Skeletal muscle tissue (tissue), 3 donors: ENCODE measurements at regions not wholly inside any gene's neighbourhood (a gene's known extent, or its start where the extent isn't known, plus 50 kb on each side); places are given as distances from the start of the nearest gene placed in this dataset.

Experiments used
- H3K27ac ChIP-seq: one replicate; pipeline ENCODE4 v1.7.0; 2013; ENCODE audit warnings: mild to moderate bottlenecking, low read depth, low read length, inconsistent platforms
- H3K27me3 ChIP-seq, 3 donors: one replicate each; pipeline ENCODE4 v1.7.0; 2013; ENCODE audit warnings: low read length in 3 of 3; ENCODE audit not compliant: control insufficient read depth in 3 of 3, insufficient read depth in 3 of 3
- H3K36me3 ChIP-seq, 3 donors: one replicate each; pipeline ENCODE4 v1.7.0; 2013; ENCODE audit warnings: low read length in 3 of 3; ENCODE audit not compliant: control insufficient read depth in 3 of 3, insufficient read depth in 3 of 3
- H3K4me1 ChIP-seq, 3 donors: one replicate each; pipeline ENCODE4 v1.7.0; 2013; ENCODE audit warnings: low read length in 3 of 3, mild to moderate bottlenecking in 3 of 3; ENCODE audit not compliant: control insufficient read depth in 3 of 3, insufficient read depth in 3 of 3
- H3K4me3 ChIP-seq, 3 donors: one replicate each; pipeline ENCODE4 v1.7.0; 2013; ENCODE audit warnings: low read length in 3 of 3
- H3K9ac ChIP-seq, 3 donors: one replicate each; pipeline ENCODE4 v1.7.0; 2013; ENCODE audit warnings: low read length in 3 of 3, mild to moderate bottlenecking in 3 of 3, moderate library complexity in 2 of 3, low read depth in 1 of 3
- H3K9me3 ChIP-seq, 3 donors: one replicate each; pipeline ENCODE4 v1.7.0; 2013; ENCODE audit warnings: low read length in 3 of 3; ENCODE audit not compliant: control insufficient read depth in 3 of 3
- donor health status: Osteomylitis.

- Histone ChIP-seq H3K36me3 (no peaks in the 10 kb centered on the region), H3K4me1 (no peaks in the 10 kb centered on the region), H3K9me3 (no peaks in the 10 kb centered on the region), H3K27ac (no peak overlapping the region), H3K4me3 (no peak overlapping the region), H3K9ac (no peak overlapping the region), H3K27me3 (peaks cover 3 to 7% (median 4%) of the 10 kb centered on the region in 3 donors)
Measured at GRCh38 chr16:17835118-17835876, 364.5 kb upstream of the XYLT1 start.

- Histone ChIP-seq H3K4me1 (no peaks in the 10 kb centered on the region), H3K27me3 (peaks cover 0 to 2% (median 0%) of the 10 kb centered on the region in 3 donors), H3K27ac (no peak overlapping the region), H3K36me3 (no peaks in the 10 kb centered on the region), H3K9me3 (no peaks in the 10 kb centered on the region), H3K4me3 (no peak overlapping the region), H3K9ac (no peak overlapping the region)
Measured at GRCh38 chr16:17832738-17833137, 362.0 kb upstream of the XYLT1 start.

- Histone ChIP-seq H3K4me1 (no peaks in the 10 kb centered on the region), H3K9ac (no peak overlapping the region), H3K4me3 (no peak overlapping the region), H3K9me3 (no peaks in the 10 kb centered on the region), H3K27ac (no peak overlapping the region), H3K36me3 (no peaks in the 10 kb centered on the region), H3K27me3 (no peaks in the 10 kb centered on the region)
Measured at GRCh38 chr16:17831330-17831729, 360.6 kb upstream of the XYLT1 start.

DNA sequence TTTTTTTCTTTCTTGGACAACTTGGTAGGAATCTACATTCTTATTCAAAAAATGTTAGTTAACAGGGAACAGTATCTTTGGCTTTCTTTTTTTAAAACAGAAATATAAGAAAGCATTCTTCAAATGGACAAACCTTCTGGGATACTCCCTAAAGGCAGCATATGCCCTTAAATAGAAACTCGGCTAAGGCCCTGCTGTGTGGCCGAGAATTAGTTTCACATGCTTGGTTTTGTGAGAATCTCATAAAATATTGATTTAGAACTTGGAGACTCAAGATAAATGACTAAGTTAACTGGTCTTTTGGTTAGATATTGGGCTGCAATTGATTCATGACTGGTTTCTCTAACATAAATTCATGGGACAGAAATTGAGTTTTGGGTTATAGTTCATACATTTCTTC is 359.9 kb upstream of the XYLT1 start:
- Histone ChIP-seq H3K36me3 (no peaks in the 10 kb centered on the region), H3K4me3 (no peak overlapping the region), H3K4me1 (no peaks in the 10 kb centered on the region), H3K27ac (no peak overlapping the region), H3K9me3 (no peaks in the 10 kb centered on the region), H3K9ac (no peak overlapping the region), H3K27me3 (no peaks in the 10 kb centered on the region)

DNA sequence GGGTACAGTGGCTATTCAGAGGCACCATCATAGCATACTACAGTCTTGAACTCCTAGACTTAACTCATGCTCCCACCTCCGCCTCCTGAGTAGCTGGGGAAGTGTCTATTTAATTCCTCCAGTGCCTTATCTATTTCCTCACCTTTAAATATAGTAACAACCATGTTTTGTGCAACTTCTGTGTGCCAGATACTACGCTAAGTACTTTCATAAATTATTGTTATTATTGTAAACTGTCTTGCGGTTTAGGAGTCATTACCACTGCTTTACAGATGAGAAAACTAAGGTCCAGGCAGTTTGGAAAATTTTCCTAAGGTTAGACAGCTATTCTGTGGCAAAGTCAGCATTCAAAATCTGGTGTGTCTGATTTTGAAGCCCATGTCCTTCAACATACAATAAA is 359.1 kb upstream of the XYLT1 start:
- Histone ChIP-seq H3K4me3 (no peak overlapping the region), H3K9me3 (no peaks in the 10 kb centered on the region), H3K27ac (no peak overlapping the region), H3K36me3 (no peaks in the 10 kb centered on the region), H3K27me3 (no peaks in the 10 kb centered on the region), H3K4me1 (no peaks in the 10 kb centered on the region), H3K9ac (no peak overlapping the region)

- no peaks in the 10 kb centered on the region for H3K27me3 ChIP-seq
- no peak overlapping the region for H3K27ac ChIP-seq
- no peaks in the 10 kb centered on the region for H3K4me1 ChIP-seq
- H3K4me3 ChIP-seq = no peak overlapping the region
- no peaks in the 10 kb centered on the region for H3K9me3 ChIP-seq
- H3K36me3 ChIP-seq = no peaks in the 10 kb centered on the region
- H3K9ac ChIP-seq = no peak overlapping the region
Measured at GRCh38 chr16:17828012-17828411, 357.3 kb upstream of the XYLT1 start.

DNA sequence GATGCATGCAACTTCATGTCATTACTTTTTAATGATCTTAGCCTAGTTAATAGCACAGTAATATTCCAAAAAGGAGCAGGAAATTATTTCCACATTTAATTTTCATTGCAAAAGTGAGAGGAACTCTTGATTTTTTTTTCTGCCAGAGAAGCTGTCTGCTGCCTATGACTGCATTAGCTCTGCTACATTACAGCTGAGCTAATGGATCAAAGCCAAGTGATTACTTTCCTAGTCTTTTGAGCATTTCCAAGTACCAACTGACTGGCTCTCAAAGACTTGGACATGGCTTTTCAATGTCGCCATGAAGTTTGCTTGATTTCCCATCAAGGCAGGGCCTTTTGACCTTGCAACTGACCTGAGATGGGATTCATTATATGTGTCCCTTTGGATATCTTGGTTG is 356.6 kb upstream of the XYLT1 start:
- Histone ChIP-seq H3K27me3 (no peaks in the 10 kb centered on the region), H3K9me3 (no peaks in the 10 kb centered on the region), H3K9ac (no peak overlapping the region), H3K27ac (no peak overlapping the region), H3K4me3 (no peak overlapping the region), H3K4me1 (no peaks in the 10 kb centered on the region), H3K36me3 (no peaks in the 10 kb centered on the region)

GRCh38 chr16:17817943-17818342 is 347.2 kb upstream of the XYLT1 start:
- Histone ChIP-seq H3K27ac (no peak overlapping the region), H3K27me3 (no peaks in the 10 kb centered on the region), H3K9ac (no peak overlapping the region), H3K4me1 (no peaks in the 10 kb centered on the region), H3K9me3 (peaks cover 0 to 1% (median 0%) of the 10 kb centered on the region in 3 donors), H3K4me3 (no peak overlapping the region), H3K36me3 (no peaks in the 10 kb centered on the region)

- no peak overlapping the region for H3K9ac ChIP-seq
- H3K36me3 ChIP-seq = no peaks in the 10 kb centered on the region
- no peaks in the 10 kb centered on the region for H3K27me3 ChIP-seq
- no peak overlapping the region for H3K27ac ChIP-seq
- H3K9me3 ChIP-seq = peaks cover 0 to 1% (median 0%) of the 10 kb centered on the region in 3 donors
- no peaks in the 10 kb centered on the region for H3K4me1 ChIP-seq
- no peak overlapping the region for H3K4me3 ChIP-seq
Measured at GRCh38 chr16:17817260-17817659, 346.5 kb upstream of the XYLT1 start.

- H3K9me3 ChIP-seq = peaks cover 0 to 1% (median 0%) of the 10 kb centered on the region in 3 donors
- H3K4me1 ChIP-seq = no peaks in the 10 kb centered on the region
- H3K9ac ChIP-seq = no peak overlapping the region
- H3K27me3 ChIP-seq = no peaks in the 10 kb centered on the region
- H3K36me3 ChIP-seq = no peaks in the 10 kb centered on the region
- H3K27ac ChIP-seq = no peak overlapping the region
- no peak overlapping the region for H3K4me3 ChIP-seq
Measured at GRCh38 chr16:17812771-17813170, 342.0 kb upstream of the XYLT1 start.
